ENCODE measurements at regions not wholly inside any gene's neighbourhood (a gene's known extent, or its start where the extent isn't known, plus 50 kb on each side); places are given as distances from the start of the nearest gene placed in this dataset.
A peak's percentile ranks its signal among the peaks of the same experiment; 100 is the strongest.
"Not testable (repeated sequence)": the region's sequence is repeated elsewhere in the genome, so short reads cannot be mapped to it uniquely, and the experiment has no call there.

DNA sequence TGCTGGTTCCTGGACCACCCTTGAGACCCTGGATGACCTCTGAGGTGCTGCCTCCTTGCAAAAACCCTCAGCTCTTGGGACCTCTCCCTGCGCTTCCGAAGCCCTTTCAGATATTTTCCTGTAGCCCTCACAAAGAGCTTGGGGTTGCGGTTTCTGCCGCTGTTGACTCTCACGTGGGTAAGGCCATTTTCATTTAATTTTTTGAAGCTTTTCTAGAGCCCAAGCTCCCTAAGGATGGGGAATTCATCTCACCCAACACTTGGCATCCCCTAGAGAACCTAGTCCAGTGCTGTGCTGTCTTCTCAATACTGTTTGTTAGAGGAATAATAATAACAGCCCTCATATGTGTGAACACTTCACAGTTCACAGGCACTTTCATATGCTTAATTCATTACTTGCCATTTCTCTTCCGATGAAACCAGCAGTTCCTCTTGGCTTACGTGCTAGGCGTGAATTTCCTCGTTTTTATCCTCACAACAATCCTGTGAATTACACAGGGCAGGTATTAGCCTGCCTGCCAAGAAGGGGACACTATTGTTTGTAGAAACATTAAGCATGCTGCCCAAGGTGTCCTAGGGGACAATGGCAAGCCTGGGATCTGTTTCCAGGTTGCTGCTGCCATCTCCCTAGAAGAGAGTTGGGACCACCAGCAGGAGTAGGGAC, 71.6 kb upstream of the CTBP2 start:
- Histone ChIP-seq H4K8ac (ENCODE audit: low read depth, low read length) (no peak overlapping the region), H2BK15ac (ENCODE audit: low read length) (no peak overlapping the region), H3K18ac (ENCODE audit: low read length) (no peak overlapping the region), H3K4ac (ENCODE audit: low read length) (no peak overlapping the region), H2AK5ac (ENCODE audit: low read depth, low read length) (no peak overlapping the region), H3K27me3 (ENCODE audit: control insufficient read depth in 3 of 3, insufficient read depth in 3 of 3, low read depth in 1 of 3, low read length in 3 of 3) (peaks cover 0 to 6% (median 0%) of the 10 kb centered on the region in 3 experiments), H4K91ac (ENCODE audit: low read depth, low read length, poor library complexity) (no peak overlapping the region), H3K9me3 (replicated peaks in 1 of 2; ENCODE audit: control insufficient read depth in 2 of 2, insufficient read depth in 1 of 2, low read depth in 1 of 2, low read length in 2 of 2) (no peaks in the 10 kb centered on the region), H3K4me2 (ENCODE audit: insufficient read depth, low read length, poor library complexity, severe bottlenecking) (no peak overlapping the region), H3K36me3 (replicated peaks in 1 of 2; ENCODE audit: control insufficient read depth in 2 of 2, insufficient read depth in 2 of 2, low read length in 2 of 2) (no peaks in the 10 kb centered on the region), H2AFZ (ENCODE audit: low read length) (peak overlapping the region; percentile 61), H3K9ac (ENCODE audit: low read depth, low read length, poor library complexity) (no peak overlapping the region), H3K4me1 (ENCODE audit: control insufficient read depth in 2 of 2, insufficient read depth in 1 of 2, low read depth in 1 of 2, low read length in 2 of 2) (peaks cover 6 to 11% of the 10 kb centered on the region in 2 donors), H3K27ac (replicated peaks; ENCODE audit: low read length) (no peak overlapping the region), H2BK12ac (ENCODE audit: low read length) (no peak overlapping the region), H2BK120ac (ENCODE audit: low read depth, low read length) (no peak overlapping the region), H3K4me3 (ENCODE audit: low read length in 2 of 2) (no peak overlapping the region), H3K23ac (ENCODE audit: low read depth, low read length, poor library complexity) (no peak overlapping the region), H3K14ac (ENCODE audit: low read length) (no peak overlapping the region), H3K79me1 (ENCODE audit: low read depth, low read length) (no peaks in the 10 kb centered on the region), H2BK5ac (ENCODE audit: low read length) (no peak overlapping the region)
- no peak for DNase-seq (ENCODE audit: low spot score)
- WGBS, 2 donors (ENCODE audit: extremely low coverage in 2 of 2, insufficient read length in 2 of 2, insufficient replicate concordance in 1 of 2): no CpG with 5 or more reads among the region's 9 CpGs

DNA sequence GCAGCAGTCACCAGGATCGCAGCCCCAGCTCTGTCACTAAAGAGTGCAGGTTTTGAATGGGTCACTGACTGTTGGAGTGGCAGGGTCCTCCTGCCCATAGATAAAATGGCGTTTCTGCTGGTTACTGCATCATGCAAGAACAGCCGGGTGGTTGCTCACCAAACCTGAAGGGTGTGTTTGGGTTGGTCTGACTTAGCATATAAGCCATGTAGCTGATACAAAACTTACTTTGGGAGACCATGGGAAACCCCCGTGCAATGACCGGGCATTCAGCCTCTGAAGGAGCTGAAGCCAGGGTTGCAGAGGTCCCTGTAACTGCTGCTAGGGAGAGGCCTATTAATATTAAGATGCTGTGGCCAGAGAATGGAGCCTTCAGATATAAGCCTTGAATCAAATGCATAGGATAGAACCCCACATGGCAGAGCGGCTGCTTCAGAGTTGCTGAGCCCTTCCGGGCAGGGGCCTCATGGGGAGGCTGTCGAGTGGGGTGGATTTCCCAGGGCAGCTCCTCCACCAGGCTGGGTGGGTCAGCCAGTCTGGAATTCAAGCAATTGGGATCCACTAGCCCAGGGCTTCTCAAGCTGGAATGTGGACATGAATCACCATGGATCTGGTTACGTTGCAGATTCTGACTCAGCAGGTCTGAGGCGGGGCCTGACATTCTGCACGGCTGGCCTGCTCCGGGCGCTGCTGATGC, 70.9 kb upstream of the CTBP2 start:
- Histone ChIP-seq H3K14ac (ENCODE audit: low read length) (no peak overlapping the region), H3K27me3 (ENCODE audit: control insufficient read depth in 3 of 3, insufficient read depth in 3 of 3, low read depth in 1 of 3, low read length in 3 of 3) (peaks cover 0 to 6% (median 0%) of the 10 kb centered on the region in 3 experiments), H3K4me3 (ENCODE audit: low read length in 2 of 2) (no peak overlapping the region), H2BK120ac (ENCODE audit: low read depth, low read length) (no peak overlapping the region), H2BK5ac (ENCODE audit: low read length) (no peak overlapping the region), H2AFZ (ENCODE audit: low read length) (peak overlapping the region; percentile 61), H3K27ac (replicated peaks; ENCODE audit: low read length) (no peak overlapping the region), H3K23ac (ENCODE audit: low read depth, low read length, poor library complexity) (no peak overlapping the region), H2BK12ac (ENCODE audit: low read length) (no peak overlapping the region), H3K18ac (ENCODE audit: low read length) (peak overlapping the region; percentile 29), H2AK5ac (ENCODE audit: low read depth, low read length) (peak overlapping the region; percentile 20), H3K4ac (ENCODE audit: low read length) (no peak overlapping the region), H4K91ac (ENCODE audit: low read depth, low read length, poor library complexity) (no peak overlapping the region), H2BK15ac (ENCODE audit: low read length) (peak overlapping the region; percentile 41), H3K9ac (ENCODE audit: low read depth, low read length, poor library complexity) (peak overlapping the region; percentile 7), H4K8ac (ENCODE audit: low read depth, low read length) (no peak overlapping the region), H3K4me1 (ENCODE audit: control insufficient read depth in 2 of 2, insufficient read depth in 1 of 2, low read depth in 1 of 2, low read length in 2 of 2) (peaks cover 6 to 14% of the 10 kb centered on the region in 2 donors), H3K9me3 (replicated peaks in 1 of 2; ENCODE audit: control insufficient read depth in 2 of 2, insufficient read depth in 1 of 2, low read depth in 1 of 2, low read length in 2 of 2) (no peaks in the 10 kb centered on the region), H3K79me1 (ENCODE audit: low read depth, low read length) (no peaks in the 10 kb centered on the region), H3K4me2 (ENCODE audit: insufficient read depth, low read length, poor library complexity, severe bottlenecking) (no peak overlapping the region), H3K36me3 (replicated peaks in 1 of 2; ENCODE audit: control insufficient read depth in 2 of 2, insufficient read depth in 2 of 2, low read length in 2 of 2) (no peaks in the 10 kb centered on the region)
- WGBS, 2 donors (ENCODE audit: extremely low coverage in 2 of 2, insufficient read length in 2 of 2, insufficient replicate concordance in 1 of 2): no CpG with 5 or more reads among the region's 13 CpGs
- peak; percentile 24 for DNase-seq (ENCODE audit: low spot score)

DNA sequence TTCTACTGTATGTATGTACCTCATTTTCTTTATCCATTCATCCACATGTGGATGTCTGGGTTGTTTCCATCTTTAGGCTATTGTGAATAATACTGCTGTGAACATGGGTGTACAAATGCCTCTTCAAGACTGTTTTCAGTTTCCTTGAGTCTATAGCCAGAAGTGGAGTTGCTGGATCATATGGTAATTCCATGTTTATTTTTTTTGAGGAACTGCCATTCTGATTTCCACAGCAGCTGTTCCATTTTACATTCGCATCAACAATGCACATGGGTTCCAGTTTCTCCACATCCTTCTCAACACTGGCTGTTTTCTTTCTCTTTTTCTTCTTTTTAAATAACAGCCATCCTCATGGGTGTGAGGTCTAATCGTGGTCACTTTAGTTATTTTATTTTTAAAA, 69.9 kb upstream of the CTBP2 start:
- Histone ChIP-seq H3K9ac (ENCODE audit: low read depth, low read length, poor library complexity) (no peak overlapping the region), H2AK5ac (ENCODE audit: low read depth, low read length) (no peak overlapping the region), H3K18ac (ENCODE audit: low read length) (no peak overlapping the region), H3K4ac (ENCODE audit: low read length) (no peak overlapping the region), H4K8ac (ENCODE audit: low read depth, low read length) (no peak overlapping the region), H2BK5ac (ENCODE audit: low read length) (no peak overlapping the region), H3K4me2 (ENCODE audit: insufficient read depth, low read length, poor library complexity, severe bottlenecking) (no peak overlapping the region), H3K4me3 (ENCODE audit: low read length in 2 of 2) (no peak overlapping the region), H2BK15ac (ENCODE audit: low read length) (no peak overlapping the region), H3K27ac (replicated peaks; ENCODE audit: low read length) (no peak overlapping the region), H2AFZ (ENCODE audit: low read length) (no peak overlapping the region), H3K79me1 (ENCODE audit: low read depth, low read length) (no peaks in the 10 kb centered on the region), H2BK12ac (ENCODE audit: low read length) (no peak overlapping the region), H4K91ac (ENCODE audit: low read depth, low read length, poor library complexity) (no peak overlapping the region), H3K4me1 (ENCODE audit: control insufficient read depth in 2 of 2, insufficient read depth in 1 of 2, low read depth in 1 of 2, low read length in 2 of 2) (peaks cover 6 to 17% of the 10 kb centered on the region in 2 donors), H3K36me3 (replicated peaks in 1 of 2; ENCODE audit: control insufficient read depth in 2 of 2, insufficient read depth in 2 of 2, low read length in 2 of 2) (no peaks in the 10 kb centered on the region), H3K9me3 (replicated peaks in 1 of 2; ENCODE audit: control insufficient read depth in 2 of 2, insufficient read depth in 1 of 2, low read depth in 1 of 2, low read length in 2 of 2) (no peaks in the 10 kb centered on the region), H2BK120ac (ENCODE audit: low read depth, low read length) (no peak overlapping the region), H3K27me3 (ENCODE audit: control insufficient read depth in 3 of 3, insufficient read depth in 3 of 3, low read depth in 1 of 3, low read length in 3 of 3) (peaks cover 0 to 11% (median 0%) of the 10 kb centered on the region in 3 experiments), H3K14ac (ENCODE audit: low read length) (no peak overlapping the region), H3K23ac (ENCODE audit: low read depth, low read length, poor library complexity) (no peak overlapping the region)
- no CpG with 5 or more reads among the region's 2 CpGs for WGBS, 2 donors (ENCODE audit: extremely low coverage in 2 of 2, insufficient read length in 2 of 2, insufficient replicate concordance in 1 of 2)
- DNase-seq (ENCODE audit: low spot score): no peak

DNA sequence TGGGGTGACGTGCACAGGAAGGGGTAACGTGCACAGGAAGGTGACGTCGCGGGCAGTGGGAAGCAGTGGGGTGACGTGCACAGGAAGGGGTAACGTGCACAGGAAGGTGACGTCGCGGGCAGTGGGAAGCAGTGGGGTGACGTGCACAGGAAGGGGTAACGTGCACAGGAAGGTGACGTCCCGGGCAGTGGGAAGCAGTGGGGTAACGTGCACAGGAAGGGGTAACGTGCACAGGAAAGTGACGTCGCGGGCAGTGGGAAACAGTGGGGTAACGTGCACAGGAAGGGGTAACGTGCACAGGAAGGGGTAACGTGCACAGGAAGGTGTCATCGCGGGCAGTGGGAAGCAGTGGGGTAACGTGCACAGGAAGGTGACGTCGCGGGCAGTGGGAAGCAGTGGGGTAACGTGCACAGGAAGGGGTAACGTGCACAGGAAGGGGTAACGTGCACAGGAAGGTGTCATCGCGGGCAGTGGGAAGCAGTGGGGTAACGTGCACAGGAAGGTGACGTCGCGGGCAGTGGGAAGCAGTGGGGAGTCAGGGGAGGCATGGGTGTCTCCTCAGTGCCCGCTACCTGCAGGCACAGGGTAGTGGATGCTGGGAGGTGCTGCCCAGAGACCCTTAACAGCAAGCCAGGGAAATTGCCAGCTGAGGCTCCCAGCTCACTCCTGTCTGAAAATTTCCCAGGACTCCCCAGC, 68.0 kb upstream of the CTBP2 start:
- not testable (repeated sequence) for H2AFZ ChIP-seq (ENCODE audit: low read length); H3K23ac ChIP-seq (ENCODE audit: low read depth, low read length, poor library complexity); H4K91ac ChIP-seq (ENCODE audit: low read depth, low read length, poor library complexity); H3K18ac ChIP-seq (ENCODE audit: low read length); H3K79me1 ChIP-seq (ENCODE audit: low read depth, low read length); H3K9ac ChIP-seq (ENCODE audit: low read depth, low read length, poor library complexity); H2AK5ac ChIP-seq (ENCODE audit: low read depth, low read length); H2BK15ac ChIP-seq (ENCODE audit: low read length); H3K27ac ChIP-seq (replicated peaks; ENCODE audit: low read length); H3K4ac ChIP-seq (ENCODE audit: low read length); H3K4me3 ChIP-seq (ENCODE audit: low read length in 2 of 2); H3K4me2 ChIP-seq (ENCODE audit: insufficient read depth, low read length, poor library complexity, severe bottlenecking); H2BK5ac ChIP-seq (ENCODE audit: low read length); H3K14ac ChIP-seq (ENCODE audit: low read length); H3K36me3 ChIP-seq (replicated peaks in 1 of 2; ENCODE audit: control insufficient read depth in 2 of 2, insufficient read depth in 2 of 2, low read length in 2 of 2); H3K9me3 ChIP-seq (replicated peaks in 1 of 2; ENCODE audit: control insufficient read depth in 2 of 2, insufficient read depth in 1 of 2, low read depth in 1 of 2, low read length in 2 of 2); H4K8ac ChIP-seq (ENCODE audit: low read depth, low read length); H2BK12ac ChIP-seq (ENCODE audit: low read length); H2BK120ac ChIP-seq (ENCODE audit: low read depth, low read length); DNase-seq (ENCODE audit: low spot score)
- Histone ChIP-seq H3K27me3 (ENCODE audit: control insufficient read depth in 3 of 3, insufficient read depth in 3 of 3, low read depth in 1 of 3, low read length in 3 of 3) (peaks cover 0 to 14% (median 0%) of the 10 kb centered on the region in 3 experiments), H3K4me1 (ENCODE audit: control insufficient read depth in 2 of 2, insufficient read depth in 1 of 2, low read depth in 1 of 2, low read length in 2 of 2) (peaks cover 3 to 15% of the 10 kb centered on the region in 2 donors)
- WGBS, 2 donors (ENCODE audit: extremely low coverage in 2 of 2, insufficient read length in 2 of 2, insufficient replicate concordance in 1 of 2): no CpG with 5 or more reads among the region's 38 CpGs

Data from neuronal stem cell (in vitro differentiated cells).